Transverse colon (tissue), 4 donors: ENCODE measurements at regions not wholly inside any gene's neighbourhood (a gene's known extent, or its start where the extent isn't known, plus 50 kb on each side); places are given as distances from the start of the nearest gene placed in this dataset.

Experiments
- DNase-seq: peaks from one replicate; pipeline ENCODE4 v3.0.0-alpha.2; 2019
- H3K27ac ChIP-seq, 4 donors: fragments of 200-600 bp; sonication (generic); 2 replicates each; pipeline ENCODE4 v1.5.1; 2016 to 2018; ENCODE audit warnings: inconsistent platforms in 4 of 4
- H3K27me3 ChIP-seq: fragments of 200-600 bp; sonication (generic); 2 replicates; pipeline ENCODE4 v1.5.1; 2017; ENCODE audit warnings: inconsistent platforms
- H3K36me3 ChIP-seq, 4 donors: fragments of 200-600 bp; sonication (generic); 2 replicates each; pipeline ENCODE4 v1.5.1; 2017 to 2019; ENCODE audit warnings: inconsistent platforms in 4 of 4
- H3K4me1 ChIP-seq, 4 donors: fragments of 200-600 bp; sonication (generic); 2 replicates each; pipeline ENCODE4 v1.5.1; 2017 to 2020; ENCODE audit warnings: inconsistent platforms in 4 of 4
- H3K4me3 ChIP-seq, 4 donors: fragments of 200-600 bp; sonication (generic); 1 replicate in 1 of 4; 2 replicates in 3 of 4; pipeline versions ENCODE4 v1.5.1 to v1.6.1; 2017 to 2019; ENCODE audit warnings: inconsistent platforms in 4 of 4
- H3K9me3 ChIP-seq, 2 donors: fragments of 200-600 bp; sonication (generic); 2 replicates each; pipeline ENCODE4 v1.5.1; 2017 to 2019; ENCODE audit warnings: inconsistent platforms in 2 of 2
- CTCF ChIP-seq, 5 experiments: fragments of 200-600 bp in 3 of 5; fragments of 450-650 bp in 2 of 5; sonication (generic) in 3 of 5; IDR thresholded peaks; 1 replicate in 2 of 5; 2 replicates in 3 of 5; pipeline ENCODE4 v1.5.1; 2016 to 2017; ENCODE audit warnings: antibody characterized with exemption in 5 of 5, inconsistent platforms in 3 of 5, mild to moderate bottlenecking in 2 of 5, moderate library complexity in 1 of 5
- EP300 ChIP-seq: sonication (generic); formaldehyde crosslinking; IDR thresholded peaks from one replicate; pipeline ENCODE4 v1.6.1; 2017; ENCODE audit warnings: antibody characterized with exemption, low read depth
- POLR2A ChIP-seq: fragments of 450-650 bp; IDR thresholded peaks from one replicate; pipeline ENCODE4 v1.6.1; 2016; ENCODE audit warnings: antibody characterized with exemption, mild to moderate bottlenecking, moderate library complexity
- POLR2AphosphoS5 ChIP-seq, 3 donors: sonication (generic); formaldehyde crosslinking; IDR thresholded peaks; one replicate each; pipeline ENCODE4 v1.6.1; 2016; ENCODE audit warnings: antibody characterized with exemption in 3 of 3
- WGBS, 2 donors: methylation state at CpG; one replicate each; pipeline ENCODE4 v1.1.5; 2018; ENCODE audit warnings: low coverage in 1 of 2; 5-methylcytosine and 5-hydroxymethylcytosine counted together
- in situ Hi-C, 4 donors: fragments of 200-750 bp; cut with MboI; loops; one replicate each; pipeline versions ENCODE4 v1.15.0 to v1.15.1; 2017; ENCODE audit warnings: low sequenced_read_pairs in 3 of 4, low pct_ligation_motif_present in 1 of 4, low pct_unique_long_range_greater_than_20kb in 1 of 4
- intact Hi-C: fragments of 100-400 bp; cut with DNase I; formaldehyde crosslinking; loops from one replicate; pipeline ENCODE4 v1.15.1; 2023; ENCODE audit warnings: low total_unique reads

DNA sequence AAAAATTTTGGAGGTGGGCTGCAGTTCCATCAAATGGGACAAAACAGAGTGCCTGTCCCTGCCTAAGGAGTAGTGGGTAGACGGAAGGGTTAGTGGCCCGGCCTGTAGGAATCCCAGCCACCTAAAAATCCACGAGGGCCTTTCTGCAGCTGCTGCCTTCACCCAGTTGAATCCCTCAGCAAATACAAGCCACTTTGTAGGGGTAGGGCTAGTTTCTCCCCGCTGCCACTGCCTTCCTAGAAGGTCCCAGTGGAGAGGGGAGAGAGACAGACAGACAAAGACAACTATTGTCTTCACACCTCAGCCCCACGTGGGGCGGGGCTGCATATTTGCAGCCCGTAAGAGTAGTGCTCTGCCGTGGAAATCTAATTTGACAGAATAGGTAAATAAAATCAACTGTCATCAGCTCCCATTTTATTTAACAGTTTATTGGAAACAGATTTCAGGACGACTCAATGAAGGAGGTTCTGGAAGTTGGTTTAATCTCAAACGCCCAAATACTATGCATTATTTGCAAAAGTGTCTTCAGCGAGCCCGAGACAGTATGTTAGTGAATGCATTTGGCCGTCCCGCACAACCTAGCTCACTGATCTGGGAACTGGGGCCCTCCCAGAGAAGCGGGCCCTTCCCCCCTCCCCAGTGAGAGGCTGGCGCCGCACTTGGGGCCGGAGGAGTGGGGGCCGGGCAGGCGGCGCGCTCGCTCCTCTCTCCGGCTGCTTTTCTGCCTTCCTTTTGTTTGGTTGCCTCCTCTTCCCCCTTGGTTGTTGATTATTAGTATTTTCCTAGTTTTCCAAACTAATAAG is 67.6 kb upstream of the TBCA start:
- WGBS, 2 donors = 14 to 37% methylated on average over 9 to 24 of the region's 24 CpGs
- Histone ChIP-seq H3K4me3 (peak overlapping the region in 3 of 4 donors; percentile 31 to 60 (median 31)), H3K4me1 (peaks cover 0 to 16% (median 8%) of the 10 kb centered on the region in 4 donors), H3K27ac (peak overlapping the region in 1 of 4 donors; percentile 14), H3K27me3 (peaks cover 73% of the 10 kb centered on the region), H3K36me3 (no peaks in the 10 kb centered on the region), H3K9me3 (no peaks in the 10 kb centered on the region)
- DNase-seq = no peak
- TF ChIP-seq POLR2A = no peak
- intact Hi-C loops = no loop called here
- in situ Hi-C loops = no loop called here

DNA sequence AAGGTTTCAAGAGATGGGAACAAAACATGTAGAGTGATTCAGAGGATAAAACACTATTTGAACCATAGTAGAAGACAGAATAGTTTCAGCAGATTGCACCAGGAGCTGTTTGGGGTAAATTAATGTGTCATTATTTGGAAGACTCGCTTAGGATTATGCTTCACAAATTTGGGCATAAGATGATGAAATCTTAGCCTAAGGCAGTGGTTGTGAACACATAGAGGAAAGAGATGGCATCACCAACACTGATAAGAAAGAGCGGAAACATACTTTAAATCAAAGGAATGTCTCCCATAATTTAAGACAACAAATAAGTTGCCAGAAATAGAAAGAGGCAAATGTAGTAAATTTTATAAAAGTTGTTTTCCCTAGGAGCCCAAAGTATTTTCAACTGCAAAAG is 66.1 kb upstream of the TBCA start:
- Histone ChIP-seq H3K27ac (no peak overlapping the region), H3K9me3 (no peaks in the 10 kb centered on the region), H3K4me3 (no peak overlapping the region), H3K4me1 (peaks cover 0 to 16% (median 8%) of the 10 kb centered on the region in 4 donors), H3K36me3 (no peaks in the 10 kb centered on the region), H3K27me3 (peaks cover 69% of the 10 kb centered on the region)
- TF ChIP-seq CTCF (IDR thresholded peaks at IDR 0.05) = no peak
- no peak for TF ChIP-seq POLR2A
- TF ChIP-seq POLR2AphosphoS5 (IDR thresholded peaks at IDR 0.05) = no peak
- TF ChIP-seq EP300 = no peak
- WGBS, 2 donors = 88 to 94% methylated on average over 1 to 2 of the region's 2 CpGs
- DNase-seq = no peak
- in situ Hi-C loops (no loop called here), intact Hi-C loops (no loop called here)

GRCh38 chr5:77841616-77842015 is 65.5 kb upstream of the TBCA start:
- H3K36me3 ChIP-seq = no peaks in the 10 kb centered on the region
- in situ Hi-C loops = no loop called here
- WGBS, 2 donors = 85 to 86% methylated on average over 2 of the region's 2 CpGs
- H3K4me3 ChIP-seq = no peak overlapping the region
- DNase-seq = no peak
- H3K4me1 ChIP-seq = peaks cover 0 to 16% (median 8%) of the 10 kb centered on the region in 4 donors
- no peaks in the 10 kb centered on the region for H3K9me3 ChIP-seq
- intact Hi-C loops = no loop called here
- peaks cover 64% of the 10 kb centered on the region for H3K27me3 ChIP-seq
- no peak for TF ChIP-seq CTCF (IDR thresholded peaks at IDR 0.05)
- no peak for TF ChIP-seq POLR2A
- no peak for TF ChIP-seq EP300
- TF ChIP-seq POLR2AphosphoS5 (IDR thresholded peaks at IDR 0.05) = no peak
- H3K27ac ChIP-seq = no peak overlapping the region

GRCh38 chr5:77840930-77841329 is 64.8 kb upstream of the TBCA start:
- Histone ChIP-seq H3K4me3 (no peak overlapping the region), H3K9me3 (no peaks in the 10 kb centered on the region), H3K27ac (no peak overlapping the region), H3K27me3 (peaks cover 57% of the 10 kb centered on the region), H3K4me1 (peaks cover 0 to 16% (median 8%) of the 10 kb centered on the region in 4 donors), H3K36me3 (no peaks in the 10 kb centered on the region)
- TF ChIP-seq POLR2A (no peak), POLR2AphosphoS5 (IDR thresholded peaks at IDR 0.05) (no peak), CTCF (IDR thresholded peaks at IDR 0.05) (no peak), EP300 (no peak)
- intact Hi-C loops (no loop called here), in situ Hi-C loops (no loop called here)
- no peak for DNase-seq
- WGBS, 2 donors = 94 to 96% methylated on average over 6 of the region's 6 CpGs

- Histone ChIP-seq H3K4me1 (peaks cover 0 to 11% (median 6%) of the 10 kb centered on the region in 4 donors), H3K4me3 (no peak overlapping the region), H3K9me3 (no peaks in the 10 kb centered on the region), H3K27ac (no peak overlapping the region), H3K36me3 (no peaks in the 10 kb centered on the region), H3K27me3 (peaks cover 45% of the 10 kb centered on the region)
- in situ Hi-C loops = no loop called here
- TF ChIP-seq POLR2A (no peak), CTCF (IDR thresholded peaks at IDR 0.05) (no peak), EP300 (no peak), POLR2AphosphoS5 (IDR thresholded peaks at IDR 0.05) (no peak)
- WGBS, 2 donors = 56 to 73% methylated on average over 1 to 3 of the region's 3 CpGs
- intact Hi-C loops = no loop called here
- no peak for DNase-seq
These were observed 63.6 kb upstream of the TBCA start for GRCh38 chr5:77839691-77840090.
